CD4-positive, alpha-beta T cell (primary cell): ENCODE measurements at regions not wholly inside any gene's neighbourhood (a gene's known extent, or its start where the extent isn't known, plus 50 kb on each side); places are given as distances from the start of the nearest gene placed in this dataset.

Source experiments
- ATAC-seq: fragments of 200-7000 bp; cut with Tn5 transposase; one replicate; pipeline ENCODE4 v1.10.0; 2022; ENCODE audit warnings: mild to moderate bottlenecking; ENCODE audit not compliant: poor library complexity
- CTCF ChIA-PET: fragments of 350-600 bp; sonication (Branson Sonifier 250); formaldehyde crosslinking; loops from one replicate; lab custom pipeline; 2021; ENCODE audit warnings: antibody characterized with exemption, inconsistent platforms; lab: Charles Lee
- POLR2A ChIA-PET: fragments of 350-600 bp; sonication (Branson Sonifier 250); formaldehyde crosslinking; loops from one replicate; lab custom pipeline; 2021; ENCODE audit warnings: antibody characterized with exemption, inconsistent platforms; lab: Charles Lee
- DNase-seq, 14 experiments: peaks; one replicate each; pipeline ENCODE4 v3.0.0-alpha.2; 2013 to 2020; ENCODE audit warnings: mixed read lengths in 2 of 14
- H3K27ac ChIP-seq, 2 donors: one replicate each; pipeline versions ENCODE4 v1.5.1 to v1.7.0; 2013; ENCODE audit warnings: low read length in 2 of 2, low read depth in 1 of 2, mild to moderate bottlenecking in 1 of 2
- H3K27me3 ChIP-seq, 2 experiments: 1 replicate in 1 of 2; 2 replicates in 1 of 2; pipeline versions ENCODE4 v1.6.1 to v1.7.0; 2013; ENCODE audit warnings: low read length in 2 of 2, control low read depth in 1 of 2, mild to moderate bottlenecking in 1 of 2, moderate library complexity in 1 of 2; ENCODE audit not compliant: insufficient read depth in 2 of 2, control insufficient read depth in 1 of 2
- H3K36me3 ChIP-seq: one replicate; pipeline ENCODE4 v1.6.1; 2013; ENCODE audit warnings: low read length, control low read depth; ENCODE audit not compliant: insufficient read depth
- H3K4me1 ChIP-seq: one replicate; pipeline ENCODE4 v1.6.1; 2013; ENCODE audit warnings: low read length, control low read depth; ENCODE audit not compliant: insufficient read depth
- H3K4me3 ChIP-seq: one replicate; pipeline ENCODE4 v1.5.1; 2013; ENCODE audit warnings: mild to moderate bottlenecking, low read length, moderate library complexity
- H3K9me3 ChIP-seq, 2 experiments: 1 replicate in 1 of 2; 2 replicates in 1 of 2; pipeline versions ENCODE4 v1.6.1 to v1.7.0; 2013; ENCODE audit warnings: low read length in 2 of 2, mild to moderate bottlenecking in 2 of 2, control low read depth in 1 of 2, moderate library complexity in 1 of 2; ENCODE audit not compliant: control insufficient read depth in 1 of 2, insufficient read depth in 1 of 2
- H3K27ac Mint-ChIP-seq: one replicate; pipeline ENCODE4 v1.8.0; 2020; ENCODE audit warnings: mixed read lengths
- H3K27me3 Mint-ChIP-seq: one replicate; pipeline ENCODE4 v1.8.0; 2021; ENCODE audit warnings: mixed read lengths
- H3K36me3 Mint-ChIP-seq: one replicate; pipeline ENCODE4 v1.8.0; 2021; ENCODE audit warnings: low read depth, mixed read lengths
- H3K4me1 Mint-ChIP-seq: one replicate; pipeline ENCODE4 v1.8.0; 2021; ENCODE audit warnings: low read depth, mixed read lengths
- H3K4me3 Mint-ChIP-seq: one replicate; pipeline ENCODE4 v1.8.0; 2020; ENCODE audit warnings: mild to moderate bottlenecking, mixed read lengths
- H3K9me3 Mint-ChIP-seq: one replicate; pipeline ENCODE4 v1.8.0; 2020; ENCODE audit warnings: mixed read lengths
- CTCF ChIP-seq: fragments of 200-600 bp; IDR thresholded peaks from one replicate; pipeline ENCODE4 v1.8.0; 2022; ENCODE audit warnings: antibody characterized with exemption, mild to moderate bottlenecking
- intact Hi-C, 2 experiments: fragments of 100-400 bp; cut with DNase I in 1 of 2; cut with micrococcal nuclease in 1 of 2; formaldehyde crosslinking; loops; one replicate each; pipeline versions ENCODE4 v1.15.1 to v1.9.0; 2023 to 2025; cut with DNase I, micrococcal nuclease

DNA sequence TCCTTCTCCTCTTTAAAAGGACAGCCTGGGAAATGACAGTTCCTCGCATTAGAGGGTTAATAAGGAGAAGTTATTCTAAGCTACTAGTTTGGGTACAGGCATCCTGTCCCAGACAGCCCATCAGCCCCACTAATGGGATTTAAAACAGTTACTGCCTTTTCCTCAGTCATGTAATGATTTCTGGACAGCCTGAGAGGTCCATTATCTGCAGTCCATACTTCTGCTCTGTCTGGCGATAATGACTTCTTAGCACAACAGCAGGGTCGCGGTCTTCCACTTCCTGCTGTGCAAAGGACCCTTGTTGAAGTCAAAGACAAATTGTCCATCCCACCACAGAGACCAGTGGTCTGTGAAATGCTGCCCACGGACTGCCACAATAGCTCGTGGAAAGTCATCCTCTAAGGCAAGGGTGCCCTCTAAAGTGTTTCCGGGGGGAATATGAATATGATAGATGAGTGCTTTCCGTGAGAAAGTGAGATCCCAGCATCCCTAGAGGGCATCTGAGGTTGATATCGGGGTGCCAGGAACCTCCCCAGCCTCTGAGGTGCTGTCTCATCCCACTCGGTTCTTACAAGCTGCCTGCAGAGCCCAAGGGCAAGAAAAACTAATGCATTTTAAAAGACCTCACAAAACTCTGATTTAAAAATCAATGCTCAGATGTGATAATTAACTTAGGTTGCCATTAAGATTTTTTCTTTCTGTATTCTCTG lies 100.7 kb downstream of the SHOX2 start:
- H3K27me3 ChIP-seq: no peaks in the 10 kb centered on the region
- H3K4me3 ChIP-seq: no peak overlapping the region
- ChIA-PET CTCF (no interaction called here), POLR2A (no interaction called here)
- no peak overlapping the region for H3K4me3 Mint-ChIP-seq
- H3K27ac Mint-ChIP-seq: no peak overlapping the region
- no peak for ATAC-seq
- no peaks in the 10 kb centered on the region for H3K36me3 ChIP-seq
- peaks cover 14% of the 10 kb centered on the region for H3K9me3 Mint-ChIP-seq
- no peaks in the 10 kb centered on the region for H3K4me1 Mint-ChIP-seq
- no peak for TF ChIP-seq CTCF
- H3K27ac ChIP-seq: no peak overlapping the region
- no peak for DNase-seq
- H3K36me3 Mint-ChIP-seq: no peaks in the 10 kb centered on the region
- H3K9me3 ChIP-seq: peaks cover 0 to 3% of the 10 kb centered on the region in 2 experiments
- intact Hi-C loops: no loop called here
- H3K4me1 ChIP-seq: no peaks in the 10 kb centered on the region
- no peaks in the 10 kb centered on the region for H3K27me3 Mint-ChIP-seq

DNA sequence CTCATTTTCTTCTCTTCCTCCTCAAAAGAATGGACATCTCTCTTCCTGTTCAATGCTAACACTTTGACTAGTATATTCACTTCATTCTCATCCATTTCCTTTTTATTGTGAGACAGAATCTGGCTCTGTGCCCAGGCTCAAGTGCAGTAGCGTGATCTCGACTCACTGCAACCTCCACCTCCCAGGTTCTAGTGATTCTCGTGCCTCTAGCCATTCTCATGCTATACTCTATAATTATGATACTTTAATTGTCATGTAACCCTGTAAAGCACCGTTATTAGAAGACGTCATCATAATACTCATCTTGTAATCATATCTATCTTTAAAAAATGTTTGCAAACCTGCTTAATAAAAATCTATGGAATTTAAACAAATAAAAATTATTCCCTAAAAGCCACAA lies 107.0 kb downstream of the SHOX2 start:
- Mint-ChIP-seq H3K9me3 (peaks cover 11% of the 10 kb centered on the region), H3K4me1 (no peaks in the 10 kb centered on the region), H3K27ac (no peak overlapping the region), H3K27me3 (no peaks in the 10 kb centered on the region), H3K4me3 (no peak overlapping the region), H3K36me3 (no peaks in the 10 kb centered on the region)
- no peak overlapping the region for H3K4me3 ChIP-seq
- H3K27ac ChIP-seq: no peak overlapping the region
- H3K4me1 ChIP-seq: no peaks in the 10 kb centered on the region
- ATAC-seq: no peak
- intact Hi-C loops: no loop called here
- H3K9me3 ChIP-seq: peaks cover 0 to 5% of the 10 kb centered on the region in 2 experiments
- CTCF ChIA-PET: no interaction called here
- no peak for TF ChIP-seq CTCF
- POLR2A ChIA-PET: no interaction called here
- H3K36me3 ChIP-seq: no peaks in the 10 kb centered on the region
- DNase-seq: no peak
- no peaks in the 10 kb centered on the region for H3K27me3 ChIP-seq

- Mint-ChIP-seq H3K27me3 (no peaks in the 10 kb centered on the region), H3K27ac (no peak overlapping the region), H3K36me3 (no peaks in the 10 kb centered on the region), H3K4me1 (no peaks in the 10 kb centered on the region), H3K4me3 (no peak overlapping the region), H3K9me3 (peaks cover 4% of the 10 kb centered on the region)
- no peaks in the 10 kb centered on the region for H3K9me3 ChIP-seq
- H3K27ac ChIP-seq: no peak overlapping the region
- intact Hi-C loops: no loop called here
- H3K4me1 ChIP-seq: no peaks in the 10 kb centered on the region
- no peaks in the 10 kb centered on the region for H3K27me3 ChIP-seq
- no peak for TF ChIP-seq CTCF
- DNase-seq (no peak), ATAC-seq (no peak)
- no peaks in the 10 kb centered on the region for H3K36me3 ChIP-seq
- ChIA-PET POLR2A (no interaction called here), CTCF (no interaction called here)
- no peak overlapping the region for H3K4me3 ChIP-seq
Measured at GRCh38 chr3:157982359-157982758, 123.9 kb downstream of the SHOX2 start.
